Embryonic facial prominence (tissue), 1 donor: ENCODE measurements at regions not wholly inside any gene's neighbourhood (a gene's known extent, or its start where the extent isn't known, plus 50 kb on each side); places are given as distances from the start of the nearest gene placed in this dataset.
"Not testable (repeated sequence)": the region's sequence is repeated elsewhere in the genome, so short reads cannot be mapped to it uniquely, and the experiment has no call there.

ENCODE experiments used
- DNase-seq: peaks from one replicate; pipeline ENCODE4 v3.0.0-alpha.2; 2016; ENCODE audit errors: extremely low spot score

- DNase-seq: not testable (repeated sequence)
Measured at GRCh38 chr16:88266935-88267551, 115.7 kb upstream of the ZNF469 start.

- DNase-seq: not testable (repeated sequence)
Measured at GRCh38 chr16:88268186-88268970, 114.4 kb upstream of the ZNF469 start.

- DNase-seq: not testable (repeated sequence)
Measured at GRCh38 chr16:88270171-88270790, 112.5 kb upstream of the ZNF469 start.

- not testable (repeated sequence) for DNase-seq
Measured at GRCh38 chr16:88271296-88271695, 111.5 kb upstream of the ZNF469 start.

GRCh38 chr16:88271776-88272175, 111.0 kb upstream of the ZNF469 start:
- not testable (repeated sequence) for DNase-seq

GRCh38 chr16:88272437-88272836, 110.3 kb upstream of the ZNF469 start:
- DNase-seq: not testable (repeated sequence)

GRCh38 chr16:88274126-88274750, 108.5 kb upstream of the ZNF469 start:
- not testable (repeated sequence) for DNase-seq

- DNase-seq: no peak
Measured at GRCh38 chr16:88274847-88275246, 107.9 kb upstream of the ZNF469 start.

GRCh38 chr16:88275336-88276122, 107.2 kb upstream of the ZNF469 start:
- DNase-seq: not testable (repeated sequence)

GRCh38 chr16:88276123-88276588, 106.6 kb upstream of the ZNF469 start:
- DNase-seq: not testable (repeated sequence)

- DNase-seq: no peak
Measured at GRCh38 chr16:88276591-88276990, 106.2 kb upstream of the ZNF469 start.

- no peak for DNase-seq
Measured at GRCh38 chr16:88279998-88280397, 102.8 kb upstream of the ZNF469 start.

GRCh38 chr16:88281858-88282563, 100.7 kb upstream of the ZNF469 start:
- DNase-seq: no peak

GRCh38 chr16:88282564-88283395, 100.0 kb upstream of the ZNF469 start:
- no peak for DNase-seq

GRCh38 chr16:88283596-88283995, 99.2 kb upstream of the ZNF469 start:
- no peak for DNase-seq

GRCh38 chr16:88284101-88284500, 98.7 kb upstream of the ZNF469 start:
- DNase-seq: no peak

GRCh38 chr16:88284626-88285513, 97.9 kb upstream of the ZNF469 start:
- DNase-seq: no peak

- no peak for DNase-seq
Measured at GRCh38 chr16:88285514-88285822, 97.3 kb upstream of the ZNF469 start.
